ENCODE measurements at regions not wholly inside any gene's neighbourhood (a gene's known extent, or its start where the extent isn't known, plus 50 kb on each side); places are given as distances from the start of the nearest gene placed in this dataset.
"Not testable (repeated sequence)": the region's sequence is repeated elsewhere in the genome, so short reads cannot be mapped to it uniquely, and the experiment has no call there.

DNA sequence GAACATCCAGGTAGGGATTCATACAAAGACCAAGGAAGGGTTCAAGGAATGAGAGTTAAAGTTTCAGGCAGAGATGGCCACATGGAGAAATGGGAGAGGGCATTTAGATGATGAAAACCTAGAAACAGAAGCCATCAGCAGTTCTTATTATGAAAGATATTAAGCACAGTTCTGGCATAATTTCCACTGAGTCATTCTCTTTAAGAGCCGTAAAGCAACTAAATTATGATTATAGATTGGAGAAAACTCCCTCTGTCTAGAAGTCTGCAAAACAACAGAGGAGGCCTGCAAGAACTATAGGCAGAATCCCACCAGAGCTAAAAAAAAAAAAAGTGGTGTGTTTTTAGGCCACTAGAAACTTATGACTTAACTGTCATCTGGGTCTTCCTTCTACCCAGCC, 157.1 kb upstream of the MPDZ start:
- dilution Hi-C loops (cut with MboI; ENCODE audit: extremely low pct_ligation_motif_present, low sequenced_read_pairs) = no loop called here
- H3K79me2 ChIP-seq (ENCODE audit: control insufficient read depth, insufficient read depth, low read length) = no peaks in the 10 kb centered on the region

DNA sequence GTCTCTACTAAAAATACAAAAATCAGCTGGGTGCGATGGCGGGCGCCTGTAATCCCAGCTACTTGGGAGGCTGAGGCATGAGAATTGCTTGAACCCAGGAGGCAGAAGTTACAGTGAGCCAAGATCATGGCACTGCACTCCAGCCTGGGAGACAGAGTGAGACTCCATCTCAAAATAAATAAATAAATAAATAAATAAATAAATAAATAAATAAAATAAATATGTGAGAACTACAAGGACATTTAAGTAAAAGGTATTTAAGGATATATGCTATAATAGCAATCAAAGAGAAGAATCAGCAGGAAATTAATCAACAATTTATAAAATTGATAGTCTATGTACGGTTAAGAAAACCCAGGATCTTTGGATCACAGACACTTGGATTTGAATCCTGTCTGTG, 154.0 kb upstream of the MPDZ start:
- H3K36me3 ChIP-seq (ENCODE audit: control insufficient read depth in 2 of 2, extremely low read depth in 1 of 2, insufficient read depth in 2 of 2, low read length in 2 of 2); H4K20me1 ChIP-seq (ENCODE audit: control insufficient read depth, extremely low read depth, insufficient read depth, low read length); DNase-seq (ENCODE audit: low read depth, low spot score); H3K79me2 ChIP-seq (ENCODE audit: control insufficient read depth, insufficient read depth, low read length); dilution Hi-C loops (cut with MboI; ENCODE audit: extremely low pct_ligation_motif_present, low sequenced_read_pairs); H3K27me3 ChIP-seq (ENCODE audit: control insufficient read depth, extremely low read depth, insufficient read depth, low read length); H3K9me1 ChIP-seq (ENCODE audit: control insufficient read depth, extremely low read depth, insufficient read depth, low read length); H3K9ac ChIP-seq (ENCODE audit: control insufficient read depth, extremely low read depth, insufficient read depth, low read length); H3K4me1 ChIP-seq (ENCODE audit: control insufficient read depth, extremely low read depth, insufficient read depth, low read length); H3K4me2 ChIP-seq (ENCODE audit: control insufficient read depth, extremely low read depth, insufficient read depth, low read depth, low read length); H2AFZ ChIP-seq (ENCODE audit: control insufficient read depth, low read length); H3K4me3 ChIP-seq (ENCODE audit: control insufficient read depth in 2 of 3, extremely low read depth in 1 of 3, insufficient read depth in 2 of 3, low read depth in 1 of 3, low read length in 3 of 3); H3K27ac ChIP-seq (ENCODE audit: control insufficient read depth, insufficient read depth, low read length); H3K9me3 ChIP-seq (ENCODE audit: control insufficient read depth, low read depth, low read length); FAIRE-seq: not testable (repeated sequence)

More for the DNA sequence above, 157.1 kb upstream of the MPDZ start:
- TF ChIP-seq EZH2 (IDR thresholded peaks at IDR 0.05; ENCODE audit: low read length) = no peak
- TF ChIP-seq, protein P1, sequence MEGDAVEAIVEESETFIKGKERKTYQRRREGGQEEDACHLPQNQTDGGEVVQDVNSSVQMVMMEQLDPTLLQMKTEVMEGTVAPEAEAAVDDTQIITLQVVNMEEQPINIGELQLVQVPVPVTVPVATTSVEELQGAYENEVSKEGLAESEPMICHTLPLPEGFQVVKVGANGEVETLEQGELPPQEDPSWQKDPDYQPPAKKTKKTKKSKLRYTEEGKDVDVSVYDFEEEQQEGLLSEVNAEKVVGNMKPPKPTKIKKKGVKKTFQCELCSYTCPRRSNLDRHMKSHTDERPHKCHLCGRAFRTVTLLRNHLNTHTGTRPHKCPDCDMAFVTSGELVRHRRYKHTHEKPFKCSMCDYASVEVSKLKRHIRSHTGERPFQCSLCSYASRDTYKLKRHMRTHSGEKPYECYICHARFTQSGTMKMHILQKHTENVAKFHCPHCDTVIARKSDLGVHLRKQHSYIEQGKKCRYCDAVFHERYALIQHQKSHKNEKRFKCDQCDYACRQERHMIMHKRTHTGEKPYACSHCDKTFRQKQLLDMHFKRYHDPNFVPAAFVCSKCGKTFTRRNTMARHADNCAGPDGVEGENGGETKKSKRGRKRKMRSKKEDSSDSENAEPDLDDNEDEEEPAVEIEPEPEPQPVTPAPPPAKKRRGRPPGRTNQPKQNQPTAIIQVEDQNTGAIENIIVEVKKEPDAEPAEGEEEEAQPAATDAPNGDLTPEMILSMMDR (optimal IDR thresholded peaks at IDR 0.05 in 1 of 3, IDR thresholded peaks at IDR 0.05 in 1 of 3, conservative IDR thresholded peaks at IDR 0.05 in 1 of 3; ENCODE audit: extremely low read depth in 1 of 3, insufficient read depth in 2 of 3, low read length in 3 of 3) = no peak
- Histone ChIP-seq H3K4me2 (ENCODE audit: control insufficient read depth, extremely low read depth, insufficient read depth, low read depth, low read length) (no peak overlapping the region), H2AFZ (ENCODE audit: control insufficient read depth, low read length) (no peak overlapping the region), H3K4me1 (ENCODE audit: control insufficient read depth, extremely low read depth, insufficient read depth, low read length) (no peaks in the 10 kb centered on the region), H3K36me3 (ENCODE audit: control insufficient read depth in 2 of 2, extremely low read depth in 1 of 2, insufficient read depth in 2 of 2, low read length in 2 of 2) (no peaks in the 10 kb centered on the region), H3K27ac (ENCODE audit: control insufficient read depth, insufficient read depth, low read length) (no peak overlapping the region), H3K9ac (ENCODE audit: control insufficient read depth, extremely low read depth, insufficient read depth, low read length) (no peak overlapping the region), H3K9me3 (ENCODE audit: control insufficient read depth, low read depth, low read length) (no peaks in the 10 kb centered on the region), H3K4me3 (ENCODE audit: control insufficient read depth in 2 of 3, extremely low read depth in 1 of 3, insufficient read depth in 2 of 3, low read depth in 1 of 3, low read length in 3 of 3) (no peak overlapping the region), H4K20me1 (ENCODE audit: control insufficient read depth, extremely low read depth, insufficient read depth, low read length) (no peaks in the 10 kb centered on the region), H3K27me3 (ENCODE audit: control insufficient read depth, extremely low read depth, insufficient read depth, low read length) (no peaks in the 10 kb centered on the region), H3K9me1 (ENCODE audit: control insufficient read depth, extremely low read depth, insufficient read depth, low read length) (no peaks in the 10 kb centered on the region)
- DNase-seq (ENCODE audit: low read depth, low spot score) = no peak
- FAIRE-seq = no peak

DNA sequence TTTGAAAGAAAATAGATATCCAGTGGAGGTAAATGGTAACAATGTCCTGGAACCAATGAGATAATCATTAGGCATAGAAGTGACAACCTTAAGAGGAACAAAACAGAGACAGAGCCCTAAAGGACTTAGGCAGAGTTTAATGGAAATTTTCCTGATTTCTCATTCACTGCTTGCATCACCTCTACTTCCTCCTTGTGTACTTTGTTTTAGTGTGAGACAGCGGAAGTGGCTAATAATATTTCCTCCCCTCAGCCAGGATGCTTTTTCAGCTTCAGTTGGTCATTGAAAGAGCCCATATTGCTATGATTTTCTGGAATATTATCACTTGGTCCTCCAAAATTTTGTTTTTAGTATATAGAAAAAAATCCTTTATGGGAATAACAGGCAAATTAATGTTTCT, 153.4 kb upstream of the MPDZ start:
- Histone ChIP-seq H3K4me2 (ENCODE audit: control insufficient read depth, extremely low read depth, insufficient read depth, low read depth, low read length) (no peak overlapping the region), H3K79me2 (ENCODE audit: control insufficient read depth, insufficient read depth, low read length) (no peaks in the 10 kb centered on the region), H3K9ac (ENCODE audit: control insufficient read depth, extremely low read depth, insufficient read depth, low read length) (no peak overlapping the region), H3K4me1 (ENCODE audit: control insufficient read depth, extremely low read depth, insufficient read depth, low read length) (peaks cover 7% of the 10 kb centered on the region), H3K36me3 (ENCODE audit: control insufficient read depth in 2 of 2, extremely low read depth in 1 of 2, insufficient read depth in 2 of 2, low read length in 2 of 2) (no peaks in the 10 kb centered on the region), H2AFZ (ENCODE audit: control insufficient read depth, low read length) (no peak overlapping the region), H3K9me3 (ENCODE audit: control insufficient read depth, low read depth, low read length) (no peaks in the 10 kb centered on the region), H3K27ac (ENCODE audit: control insufficient read depth, insufficient read depth, low read length) (no peak overlapping the region), H4K20me1 (ENCODE audit: control insufficient read depth, extremely low read depth, insufficient read depth, low read length) (no peaks in the 10 kb centered on the region), H3K4me3 (ENCODE audit: control insufficient read depth in 2 of 3, extremely low read depth in 1 of 3, insufficient read depth in 2 of 3, low read depth in 1 of 3, low read length in 3 of 3) (no peak overlapping the region), H3K9me1 (ENCODE audit: control insufficient read depth, extremely low read depth, insufficient read depth, low read length) (no peaks in the 10 kb centered on the region), H3K27me3 (ENCODE audit: control insufficient read depth, extremely low read depth, insufficient read depth, low read length) (no peaks in the 10 kb centered on the region)
- FAIRE-seq (peak; percentile 61), DNase-seq (ENCODE audit: low read depth, low spot score) (no peak)
- dilution Hi-C loops (cut with MboI; ENCODE audit: extremely low pct_ligation_motif_present, low sequenced_read_pairs) = no loop called here
- TF ChIP-seq EZH2 (IDR thresholded peaks at IDR 0.05; ENCODE audit: low read length) = no peak
- TF ChIP-seq, protein P1 (optimal IDR thresholded peaks at IDR 0.05 in 1 of 3, IDR thresholded peaks at IDR 0.05 in 1 of 3, conservative IDR thresholded peaks at IDR 0.05 in 1 of 3; ENCODE audit: extremely low read depth in 1 of 3, insufficient read depth in 2 of 3, low read length in 3 of 3) = no peak

Measured in keratinocyte (primary cell).